Gastroesophageal sphincter (tissue), 3 donors: ENCODE measurements at regions not wholly inside any gene's neighbourhood (a gene's known extent, or its start where the extent isn't known, plus 50 kb on each side); places are given as distances from the start of the nearest gene placed in this dataset.

Experiments used
- POLR2A ChIP-seq, 2 donors: fragments of 450-650 bp; IDR thresholded peaks; one replicate each; pipeline ENCODE4 v1.6.1; 2017; ENCODE audit warnings: antibody characterized with exemption in 2 of 2, mild to moderate bottlenecking in 2 of 2, moderate library complexity in 1 of 2
- TF ChIP-seq, protein P1 (sequence below), 4 experiments: fragments of 200-600 bp in 2 of 4; fragments of 450-650 bp in 2 of 4; sonication (generic) in 1 of 4; IDR thresholded peaks; one replicate each; pipeline ENCODE4 v1.5.1; 2017 to 2019; ENCODE audit warnings: antibody characterized with exemption in 4 of 4, mild to moderate bottlenecking in 2 of 4, moderate library complexity in 2 of 4

DNA sequence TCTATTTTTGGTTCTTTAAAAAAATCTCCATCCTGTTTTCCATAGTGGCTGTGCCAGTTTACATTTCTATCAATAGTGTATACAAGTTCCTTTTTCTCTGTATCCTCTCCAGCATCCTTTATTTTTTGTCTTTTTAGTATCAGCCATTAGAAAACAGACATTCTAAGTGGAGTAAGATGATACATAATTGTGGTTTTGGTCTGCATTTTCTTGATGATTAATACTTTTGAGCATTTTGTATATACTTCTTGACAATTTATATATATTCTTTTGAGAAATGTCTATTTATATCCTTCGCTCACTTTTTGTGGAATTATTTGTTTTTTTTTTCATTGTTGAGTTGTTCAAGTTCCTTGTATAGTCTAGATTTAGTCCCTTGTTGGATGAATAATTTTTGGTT, 382.2 kb upstream of the SPOCK3 start:
- TF ChIP-seq POLR2A (IDR thresholded peaks at IDR 0.05), result no peak
- TF ChIP-seq, protein P1, sequence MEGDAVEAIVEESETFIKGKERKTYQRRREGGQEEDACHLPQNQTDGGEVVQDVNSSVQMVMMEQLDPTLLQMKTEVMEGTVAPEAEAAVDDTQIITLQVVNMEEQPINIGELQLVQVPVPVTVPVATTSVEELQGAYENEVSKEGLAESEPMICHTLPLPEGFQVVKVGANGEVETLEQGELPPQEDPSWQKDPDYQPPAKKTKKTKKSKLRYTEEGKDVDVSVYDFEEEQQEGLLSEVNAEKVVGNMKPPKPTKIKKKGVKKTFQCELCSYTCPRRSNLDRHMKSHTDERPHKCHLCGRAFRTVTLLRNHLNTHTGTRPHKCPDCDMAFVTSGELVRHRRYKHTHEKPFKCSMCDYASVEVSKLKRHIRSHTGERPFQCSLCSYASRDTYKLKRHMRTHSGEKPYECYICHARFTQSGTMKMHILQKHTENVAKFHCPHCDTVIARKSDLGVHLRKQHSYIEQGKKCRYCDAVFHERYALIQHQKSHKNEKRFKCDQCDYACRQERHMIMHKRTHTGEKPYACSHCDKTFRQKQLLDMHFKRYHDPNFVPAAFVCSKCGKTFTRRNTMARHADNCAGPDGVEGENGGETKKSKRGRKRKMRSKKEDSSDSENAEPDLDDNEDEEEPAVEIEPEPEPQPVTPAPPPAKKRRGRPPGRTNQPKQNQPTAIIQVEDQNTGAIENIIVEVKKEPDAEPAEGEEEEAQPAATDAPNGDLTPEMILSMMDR (IDR thresholded peaks at IDR 0.05), result no peak
